Transverse colon (tissue), 3 donors: ENCODE measurements at regions not wholly inside any gene's neighbourhood (a gene's known extent, or its start where the extent isn't known, plus 50 kb on each side); places are given as distances from the start of the nearest gene placed in this dataset.

ENCODE experiments used
- POLR2A ChIP-seq: fragments of 450-650 bp; IDR thresholded peaks from one replicate; pipeline ENCODE4 v1.6.1; 2016; ENCODE audit warnings: antibody characterized with exemption, mild to moderate bottlenecking, moderate library complexity
- TF ChIP-seq, protein P1 (sequence below), 5 experiments: fragments of 200-600 bp in 3 of 5; fragments of 450-650 bp in 2 of 5; sonication (generic) in 3 of 5; IDR thresholded peaks; 1 replicate in 2 of 5; 2 replicates in 3 of 5; pipeline ENCODE4 v1.5.1; 2016 to 2017; ENCODE audit warnings: antibody characterized with exemption in 5 of 5, inconsistent platforms in 3 of 5, mild to moderate bottlenecking in 2 of 5, moderate library complexity in 1 of 5

- TF ChIP-seq, protein P1, sequence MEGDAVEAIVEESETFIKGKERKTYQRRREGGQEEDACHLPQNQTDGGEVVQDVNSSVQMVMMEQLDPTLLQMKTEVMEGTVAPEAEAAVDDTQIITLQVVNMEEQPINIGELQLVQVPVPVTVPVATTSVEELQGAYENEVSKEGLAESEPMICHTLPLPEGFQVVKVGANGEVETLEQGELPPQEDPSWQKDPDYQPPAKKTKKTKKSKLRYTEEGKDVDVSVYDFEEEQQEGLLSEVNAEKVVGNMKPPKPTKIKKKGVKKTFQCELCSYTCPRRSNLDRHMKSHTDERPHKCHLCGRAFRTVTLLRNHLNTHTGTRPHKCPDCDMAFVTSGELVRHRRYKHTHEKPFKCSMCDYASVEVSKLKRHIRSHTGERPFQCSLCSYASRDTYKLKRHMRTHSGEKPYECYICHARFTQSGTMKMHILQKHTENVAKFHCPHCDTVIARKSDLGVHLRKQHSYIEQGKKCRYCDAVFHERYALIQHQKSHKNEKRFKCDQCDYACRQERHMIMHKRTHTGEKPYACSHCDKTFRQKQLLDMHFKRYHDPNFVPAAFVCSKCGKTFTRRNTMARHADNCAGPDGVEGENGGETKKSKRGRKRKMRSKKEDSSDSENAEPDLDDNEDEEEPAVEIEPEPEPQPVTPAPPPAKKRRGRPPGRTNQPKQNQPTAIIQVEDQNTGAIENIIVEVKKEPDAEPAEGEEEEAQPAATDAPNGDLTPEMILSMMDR (IDR thresholded peaks at IDR 0.05), result no peak
- TF ChIP-seq POLR2A, result no peak
Observed at GRCh38 chr7:22584179-22584578, 84.2 kb upstream of the STEAP1B start.
